TTC549 (cell line): ENCODE measurements at regions not wholly inside any gene's neighbourhood (a gene's known extent, or its start where the extent isn't known, plus 50 kb on each side); places are given as distances from the start of the nearest gene placed in this dataset.
"Not testable (repeated sequence)": the region's sequence is repeated elsewhere in the genome, so short reads cannot be mapped to it uniquely, and the experiment has no call there.

Experiments used
- FAIRE-seq: peaks from 2 replicates; lab custom pipeline; 2012; peaks lifted over from hg19 to GRCh38; lab: Jason Lieb, UNC

DNA sequence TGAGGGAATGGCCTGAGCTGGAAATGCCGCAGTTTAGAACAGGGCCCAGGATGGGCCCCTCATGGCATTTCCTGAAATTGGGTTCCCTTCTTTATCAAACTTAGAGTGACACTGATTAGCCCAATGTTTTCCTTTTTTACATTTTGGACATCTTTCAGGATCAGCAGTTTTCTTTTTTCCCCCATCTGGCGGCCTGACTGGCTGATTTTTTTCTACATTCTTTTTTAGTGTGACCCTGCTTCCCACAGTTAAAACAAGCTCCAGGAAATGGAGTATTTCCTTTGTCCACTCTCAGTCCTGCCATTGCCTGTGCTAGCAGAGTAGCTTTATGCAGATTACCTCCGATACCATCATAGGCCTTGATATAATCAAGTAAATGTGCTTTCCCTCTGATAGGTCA, 185.8 kb upstream of the IGF1 start:
- not testable (repeated sequence) for FAIRE-seq

DNA sequence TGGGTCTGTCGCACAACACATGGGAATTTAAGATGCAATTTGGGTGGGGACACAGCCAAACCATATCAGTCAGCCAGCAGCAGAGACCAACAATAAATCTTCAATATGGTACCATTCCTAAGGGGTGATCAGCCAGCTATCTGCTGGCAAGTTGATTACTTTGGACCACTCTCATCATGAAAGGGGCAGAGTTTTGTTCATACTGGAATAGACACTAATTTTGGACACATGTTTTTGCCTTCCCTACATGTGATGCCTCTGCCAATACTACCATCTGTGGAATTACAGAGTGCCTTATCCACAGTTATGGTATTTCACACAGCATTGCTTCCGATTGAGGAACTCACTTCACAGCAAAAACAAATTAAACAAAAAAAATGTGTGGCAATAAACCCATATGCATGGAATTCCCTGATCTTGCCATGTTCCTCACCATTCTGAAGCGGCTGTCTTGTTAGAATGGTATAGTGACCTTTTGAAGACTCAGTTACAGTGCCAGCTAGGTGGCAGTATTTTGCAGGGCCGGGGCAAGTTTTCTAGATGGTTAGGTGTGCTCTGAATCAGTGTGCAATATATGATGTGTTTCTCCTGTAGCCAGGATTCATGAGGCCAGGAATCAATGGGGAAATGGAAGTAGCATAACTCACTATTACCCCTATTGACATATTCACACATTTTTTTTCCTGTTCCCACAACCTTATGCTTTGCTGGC, 179.0 kb upstream of the IGF1 start:
- FAIRE-seq = no peak

DNA sequence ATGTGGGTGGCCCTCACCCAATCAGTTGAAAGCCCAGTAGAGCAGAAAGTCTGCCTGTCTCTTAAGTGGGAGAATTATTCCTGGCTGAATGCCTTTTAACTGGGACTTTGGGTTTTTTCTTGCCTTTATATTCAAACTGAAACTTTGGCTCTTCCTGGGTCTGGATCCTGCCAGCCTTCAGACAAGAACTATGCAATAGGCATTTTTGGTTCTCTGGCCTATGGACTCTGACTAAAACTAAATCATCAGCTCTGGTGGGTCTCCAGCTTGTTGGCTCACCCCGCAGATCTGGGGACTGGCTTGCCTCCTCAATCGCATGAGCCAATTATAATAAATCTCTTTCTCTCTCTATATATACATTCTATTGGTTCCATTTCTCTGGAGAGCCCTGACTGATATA, 173.0 kb upstream of the IGF1 start:
- FAIRE-seq = no peak

DNA sequence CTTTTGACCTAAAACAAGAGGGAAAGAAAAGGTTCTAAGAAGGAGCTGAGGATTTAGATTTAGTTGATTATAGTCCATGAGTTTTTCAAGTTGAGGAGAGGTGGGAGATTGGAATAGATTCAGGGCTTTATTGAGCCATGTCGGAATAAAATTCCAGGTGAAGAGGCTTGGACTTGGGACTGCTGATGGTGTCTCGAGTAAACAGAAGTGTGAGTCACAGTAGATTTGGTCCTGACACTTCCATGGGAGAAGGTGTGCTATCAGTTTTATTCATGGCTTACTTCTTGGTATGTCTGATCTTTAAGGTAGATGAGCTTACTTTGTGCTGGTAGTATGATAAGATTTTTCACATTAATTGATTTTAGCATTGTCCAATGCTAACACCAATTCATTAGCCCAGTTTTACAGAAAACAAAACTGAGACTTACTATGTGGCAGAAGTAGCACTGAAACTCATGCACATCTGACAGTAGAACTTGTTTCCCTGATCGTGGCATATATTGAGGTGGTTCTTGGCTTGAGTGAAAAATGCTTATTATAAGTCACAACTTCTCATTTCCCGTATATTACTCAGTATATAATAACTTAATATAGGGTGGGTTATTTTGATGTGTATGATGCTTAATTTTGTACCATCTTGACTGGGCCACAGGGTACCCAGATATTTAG, 172.4 kb upstream of the IGF1 start:
- FAIRE-seq = no peak

DNA sequence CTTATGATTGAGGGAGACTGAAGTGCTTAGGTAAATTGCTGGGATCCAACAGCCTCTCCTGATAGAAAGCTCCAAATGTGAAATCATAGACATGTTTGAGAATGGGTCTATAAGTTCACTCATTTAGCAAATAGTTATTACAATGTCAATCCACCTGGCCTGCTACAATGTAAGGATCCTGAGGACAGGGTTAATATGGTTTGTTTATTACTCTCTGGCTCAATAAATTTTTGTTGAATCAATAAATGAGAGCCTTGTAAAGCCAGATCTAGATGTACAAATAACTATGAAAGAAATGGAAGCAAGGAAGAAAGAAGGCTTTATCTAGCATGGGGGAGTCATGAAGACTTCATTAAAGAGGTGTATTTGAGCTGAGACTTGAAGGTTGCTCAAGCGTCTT, 165.6 kb upstream of the IGF1 start:
- no peak for FAIRE-seq

DNA sequence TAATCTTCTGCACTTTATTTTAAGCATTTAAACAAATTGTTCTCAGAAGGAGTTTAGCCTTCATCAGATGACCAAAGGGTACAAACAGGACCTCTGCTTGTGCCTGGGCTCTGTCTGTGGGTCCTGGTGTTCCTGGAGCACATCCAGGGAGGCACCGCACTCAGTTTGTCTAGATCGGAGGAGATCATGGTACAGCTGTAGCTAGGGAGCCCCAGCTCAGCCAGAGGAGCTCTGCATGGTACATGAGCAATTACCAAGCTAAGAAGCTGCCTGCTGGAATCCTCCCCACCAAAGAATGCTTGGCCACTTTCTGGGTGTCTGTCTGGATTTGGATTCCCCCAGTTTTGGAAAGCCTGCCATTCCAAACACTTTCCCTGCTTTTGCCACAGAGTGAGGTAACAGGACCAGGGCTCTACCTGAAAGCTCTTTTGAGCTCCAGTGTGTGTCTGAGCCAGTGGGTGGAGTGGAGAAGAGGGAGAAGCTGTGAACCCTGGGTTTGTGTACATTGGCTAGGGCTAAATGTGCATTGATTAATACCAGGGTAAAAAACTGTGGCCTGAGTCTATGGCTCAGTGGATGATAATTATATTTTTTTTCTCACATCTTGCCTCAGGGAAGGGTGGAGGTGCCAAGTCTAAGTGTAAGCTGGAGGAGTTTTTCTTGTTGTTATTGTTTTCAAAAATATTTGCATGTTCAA, 163.7 kb upstream of the IGF1 start:
- no peak for FAIRE-seq

DNA sequence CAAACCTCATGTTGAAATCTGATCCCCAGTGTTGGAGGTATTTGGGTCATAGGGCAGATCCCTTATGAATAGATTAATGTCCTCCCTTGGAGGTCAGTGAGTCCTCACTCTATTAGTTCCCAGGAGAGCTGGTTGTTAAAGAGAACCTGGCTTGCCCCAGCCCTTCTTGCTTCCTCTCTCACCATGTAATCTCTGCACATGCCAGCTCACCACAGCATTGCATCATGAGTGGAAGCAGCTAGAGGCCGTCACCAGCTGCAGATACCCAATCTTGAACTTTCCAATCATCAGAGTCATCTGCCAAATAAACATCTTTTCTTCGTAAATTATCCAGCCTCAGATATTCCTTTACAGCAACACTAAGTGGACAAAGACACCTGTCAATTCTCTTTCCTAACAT, 161.8 kb upstream of the IGF1 start:
- FAIRE-seq = no peak

DNA sequence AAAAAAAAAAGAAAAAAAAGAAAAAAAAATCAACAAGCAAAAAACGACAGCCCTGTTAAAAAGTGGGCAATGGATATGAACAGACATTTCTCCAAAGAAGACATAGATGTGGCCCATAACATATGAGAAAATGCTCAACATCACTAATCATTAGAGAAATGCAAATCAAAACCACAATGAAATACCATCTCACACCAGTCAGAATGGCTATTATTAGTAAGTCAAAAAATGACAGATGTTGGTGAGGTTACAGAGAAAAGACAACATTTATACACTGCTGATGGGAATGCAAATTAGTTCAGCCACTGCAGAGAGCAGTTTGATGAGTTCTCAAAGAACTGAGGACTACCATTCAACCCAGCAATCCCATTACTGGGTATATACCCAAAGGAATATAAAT, 160.3 kb upstream of the IGF1 start:
- FAIRE-seq = not testable (repeated sequence)

DNA sequence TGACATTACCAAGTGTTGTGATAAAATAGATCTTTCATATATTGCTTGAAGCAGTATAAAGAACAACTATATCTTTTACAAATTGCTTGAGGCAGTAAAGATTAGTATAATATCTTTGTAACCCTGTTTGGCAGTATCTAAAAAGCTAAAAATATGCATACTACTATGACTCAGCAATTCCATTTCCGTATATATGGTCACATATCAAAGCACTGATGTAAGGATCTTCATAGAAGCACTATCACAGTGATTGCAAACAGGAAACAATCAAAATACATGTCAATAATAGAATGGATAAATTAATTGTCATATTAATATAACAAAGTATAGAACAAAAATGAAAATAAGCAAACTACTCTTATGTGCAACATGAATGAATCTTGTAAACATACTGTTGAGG, 158.4 kb upstream of the IGF1 start:
- no peak for FAIRE-seq

DNA sequence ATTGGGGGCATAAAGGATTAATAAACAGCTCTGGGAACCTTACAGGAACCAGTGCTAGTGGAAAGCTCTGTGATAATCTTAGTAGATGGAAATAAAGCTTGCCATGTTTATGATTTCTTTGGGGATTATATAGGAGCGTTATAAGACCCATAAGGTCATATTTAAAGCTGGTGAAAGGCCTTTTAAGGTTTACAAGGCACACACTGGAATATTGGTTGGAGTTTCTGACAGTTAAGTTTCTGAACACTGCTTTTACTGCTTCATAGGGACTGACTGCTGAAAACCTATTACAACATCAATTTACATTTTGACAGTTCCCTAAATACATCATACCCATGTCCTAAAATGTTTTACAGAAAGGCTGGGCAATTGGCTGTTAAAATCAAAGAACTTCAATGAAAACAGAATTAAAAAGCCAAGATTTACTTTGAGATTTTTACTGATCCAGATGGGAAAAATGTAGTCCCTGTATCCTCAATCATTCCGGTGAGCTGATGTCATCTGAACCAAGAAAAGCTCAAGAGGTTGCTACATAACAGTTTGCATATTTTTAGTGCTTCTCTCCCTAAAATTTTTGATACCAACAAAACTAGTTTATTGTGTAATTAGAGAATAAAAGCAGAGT, 153.7 kb upstream of the IGF1 start:
- FAIRE-seq = no peak

DNA sequence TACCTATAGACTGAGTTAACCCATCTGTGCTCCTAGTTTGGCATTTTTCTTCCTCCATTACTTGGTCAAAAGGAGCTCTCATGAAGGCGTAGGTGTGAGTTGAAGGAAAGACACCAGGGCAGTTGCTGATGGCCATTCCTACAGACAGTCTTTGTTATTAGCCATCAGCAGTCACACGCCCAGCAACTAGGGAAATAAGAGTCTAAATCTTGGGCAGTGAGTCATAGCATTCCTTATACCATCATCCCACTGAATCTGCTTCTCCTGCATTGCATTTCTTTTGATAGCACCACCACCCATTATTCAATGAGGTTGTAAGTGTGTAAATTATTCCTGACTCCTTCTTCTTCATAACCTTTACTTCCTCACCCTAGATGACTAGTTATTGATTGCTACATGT, 150.9 kb upstream of the IGF1 start:
- no peak for FAIRE-seq

DNA sequence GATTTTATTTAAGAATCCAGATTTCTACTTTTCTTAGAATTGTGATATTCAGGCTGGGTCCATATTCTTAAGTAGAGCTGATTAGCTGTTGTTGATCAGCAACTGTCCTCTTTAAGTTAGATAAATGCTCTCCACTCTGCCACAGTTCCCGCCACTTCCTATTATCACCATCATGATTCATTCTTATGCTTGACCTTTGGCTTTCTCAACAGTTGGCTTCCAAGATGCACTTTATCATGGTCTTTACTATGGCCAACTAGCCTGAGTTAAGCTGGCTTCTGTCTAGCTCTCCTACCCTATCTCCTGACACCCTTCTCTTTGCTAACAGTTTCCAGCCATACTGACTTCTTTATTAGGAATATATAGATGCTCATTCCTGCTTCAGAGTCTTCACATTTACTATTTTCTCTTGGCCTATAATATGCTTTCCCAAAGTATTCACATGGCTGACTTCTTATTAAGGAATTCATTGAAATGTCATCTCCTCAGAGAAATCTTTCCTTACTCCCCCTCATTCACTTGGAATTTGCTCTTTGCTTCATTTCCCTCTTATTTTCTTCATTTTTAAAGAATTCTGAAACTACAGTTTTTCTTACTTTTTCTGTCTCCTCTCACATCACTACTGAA, 149.0 kb upstream of the IGF1 start:
- no peak for FAIRE-seq

DNA sequence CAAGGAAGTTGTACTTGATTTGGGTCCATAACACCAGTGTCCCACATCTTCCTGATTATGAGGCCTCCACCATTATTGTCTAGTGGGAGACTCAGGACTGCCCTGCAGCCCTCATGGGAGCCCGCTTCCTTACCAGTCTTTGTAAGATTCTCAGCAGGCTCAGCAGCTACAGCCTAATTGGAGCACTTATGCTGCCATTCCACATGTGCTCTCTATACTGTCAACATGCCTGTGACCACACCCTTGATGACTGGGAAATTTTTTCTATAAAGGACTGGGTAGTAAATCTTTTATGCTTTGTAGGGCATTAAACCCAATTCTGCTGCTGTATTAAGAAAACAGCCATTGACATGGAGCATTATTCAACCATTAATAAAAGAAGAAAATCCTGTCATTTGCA, 145.5 kb upstream of the IGF1 start:
- no peak for FAIRE-seq

DNA sequence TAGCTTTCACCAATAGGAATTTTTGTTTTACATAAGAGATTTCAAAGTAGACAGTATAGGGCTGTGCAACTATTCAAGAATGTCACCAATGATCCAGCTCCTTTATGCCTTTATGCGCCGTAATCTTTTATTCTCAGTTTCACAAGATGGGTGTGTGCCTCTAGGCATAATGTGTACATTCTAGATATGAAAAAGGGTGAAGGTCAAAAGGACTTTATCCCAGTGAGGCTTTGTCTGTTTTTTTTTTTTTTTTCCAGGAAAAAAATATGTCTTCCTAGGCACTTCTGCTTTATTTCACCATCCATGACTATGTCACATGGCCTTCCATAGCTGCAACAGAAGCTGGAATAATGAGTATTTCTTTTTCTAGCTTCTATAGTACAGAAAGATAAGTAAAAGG, 142.3 kb upstream of the IGF1 start:
- no peak for FAIRE-seq

DNA sequence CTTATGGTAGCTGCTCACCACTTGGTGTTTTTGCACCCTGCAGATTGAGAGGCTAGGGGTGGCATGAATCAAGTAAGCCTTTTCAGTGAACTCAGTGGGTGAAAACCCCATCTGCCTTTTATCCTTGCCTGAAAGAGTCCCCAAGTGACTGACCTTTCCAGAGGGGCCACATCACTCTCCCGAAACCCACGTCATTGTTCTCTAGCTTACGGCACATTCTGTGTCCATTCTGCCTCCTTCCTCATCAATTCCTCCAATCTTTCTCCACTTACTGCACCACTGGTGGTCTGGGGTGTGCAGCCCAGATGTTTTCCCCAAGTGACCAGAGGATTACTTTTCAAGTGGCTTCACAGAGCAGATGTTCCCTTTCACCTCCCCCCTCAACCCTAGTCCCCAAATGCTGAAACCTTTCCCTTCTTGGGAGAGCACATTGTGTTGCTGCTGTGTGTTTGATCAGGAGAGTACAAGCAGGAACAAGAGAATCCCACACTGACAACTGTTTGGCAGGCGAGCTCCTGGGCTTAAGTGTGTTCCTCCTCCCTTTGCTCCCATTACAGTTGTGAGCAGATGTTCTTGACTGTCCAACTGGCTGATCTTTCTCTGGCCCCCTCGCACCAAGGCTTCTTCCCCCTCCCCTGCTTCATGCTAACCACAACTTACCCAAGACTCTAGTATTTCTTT, 138.0 kb upstream of the IGF1 start:
- FAIRE-seq = no peak

DNA sequence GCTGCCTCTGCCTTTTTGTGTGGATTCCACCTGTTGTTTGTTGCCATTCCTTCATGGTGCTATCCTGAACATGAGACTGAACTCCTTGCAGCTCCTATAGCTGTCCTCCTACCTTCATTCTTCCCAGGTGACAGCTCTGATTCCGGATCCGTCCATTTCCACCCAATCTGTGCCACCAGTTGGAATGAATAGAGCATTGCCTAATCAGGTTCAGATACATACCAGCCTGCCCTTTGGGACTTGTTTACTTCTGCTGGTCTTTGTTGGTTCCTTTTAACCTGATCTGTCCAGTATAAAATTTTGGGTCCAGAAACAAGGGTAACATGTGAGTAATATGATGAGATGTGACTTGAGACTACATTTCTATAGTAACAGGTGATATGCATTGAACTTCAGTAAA, 136.3 kb upstream of the IGF1 start:
- FAIRE-seq = no peak

DNA sequence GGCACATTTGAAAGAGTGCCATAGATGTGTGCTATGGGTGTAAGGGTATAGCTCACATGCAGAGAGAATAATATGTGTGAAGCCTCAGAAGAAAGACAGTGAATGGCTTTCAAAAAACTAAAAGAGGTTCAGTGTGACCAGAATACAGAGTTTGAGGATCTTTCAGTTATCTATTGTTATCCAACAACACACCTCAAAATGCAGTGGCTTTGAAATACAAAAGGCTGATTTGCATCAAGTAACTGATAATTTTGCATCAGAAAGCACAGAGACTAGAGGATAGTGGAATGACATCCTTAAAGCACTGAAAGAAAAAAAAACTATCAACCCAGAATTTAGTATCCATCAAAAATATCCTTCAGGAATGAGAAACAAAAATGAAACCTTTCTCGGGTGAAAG, 131.6 kb upstream of the IGF1 start:
- FAIRE-seq = no peak

DNA sequence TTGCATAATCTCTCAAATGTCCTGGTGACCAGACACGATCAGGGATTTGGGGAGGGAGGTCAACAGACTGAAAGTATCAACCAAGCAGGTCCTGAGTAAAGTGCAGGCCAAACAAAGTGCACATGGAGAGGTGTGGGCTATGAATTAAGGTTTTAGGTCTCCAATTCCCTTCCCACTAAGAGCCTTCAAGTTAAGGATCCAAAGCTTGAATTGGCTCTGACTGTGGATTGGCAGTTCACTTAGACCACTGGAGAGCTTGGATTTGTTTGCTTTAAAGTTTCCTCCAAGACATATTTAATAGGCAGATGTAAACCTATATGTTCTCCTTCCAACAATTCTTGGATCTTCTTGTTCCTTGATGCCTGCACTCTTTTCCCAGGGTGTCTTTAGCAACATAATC, 129.6 kb upstream of the IGF1 start:
- no peak for FAIRE-seq

DNA sequence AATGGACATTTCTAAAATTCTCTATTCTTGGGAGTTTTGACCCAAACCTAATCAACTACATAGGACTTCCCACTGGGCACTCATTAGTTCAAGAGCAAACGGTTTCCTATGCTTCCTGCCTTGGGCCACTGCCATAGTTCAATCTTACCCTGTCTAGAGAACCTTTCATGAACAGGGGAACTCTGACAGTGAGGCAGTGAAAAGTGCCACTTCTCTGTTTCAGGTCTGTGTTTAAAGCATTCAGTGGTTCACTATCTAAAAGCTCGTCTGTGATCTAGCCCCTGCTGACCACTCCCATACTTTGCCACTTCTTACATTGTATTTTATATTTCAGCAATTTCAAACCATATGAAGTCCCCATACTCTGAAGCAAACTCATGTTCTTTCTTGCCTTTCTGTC, 122.7 kb upstream of the IGF1 start:
- FAIRE-seq = no peak

DNA sequence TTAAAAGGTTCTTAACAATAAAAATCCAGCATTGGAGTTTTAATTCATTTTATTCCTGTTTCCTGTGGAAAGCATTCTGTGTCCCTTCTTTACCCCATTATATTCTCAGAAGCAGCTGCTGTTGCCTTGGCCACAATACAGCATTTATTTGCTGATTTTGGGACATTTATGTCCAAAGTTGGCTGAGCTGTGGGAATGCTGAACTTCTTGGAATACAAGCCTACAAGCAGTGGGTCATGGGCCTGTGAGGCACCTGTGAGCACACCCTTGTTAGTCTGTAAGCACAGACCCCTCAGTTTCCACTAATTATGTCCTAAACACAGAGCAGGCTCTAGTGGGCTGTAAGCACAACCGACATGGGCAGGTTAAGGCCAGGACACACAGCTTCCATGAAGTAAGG, 122.2 kb upstream of the IGF1 start:
- no peak for FAIRE-seq

DNA sequence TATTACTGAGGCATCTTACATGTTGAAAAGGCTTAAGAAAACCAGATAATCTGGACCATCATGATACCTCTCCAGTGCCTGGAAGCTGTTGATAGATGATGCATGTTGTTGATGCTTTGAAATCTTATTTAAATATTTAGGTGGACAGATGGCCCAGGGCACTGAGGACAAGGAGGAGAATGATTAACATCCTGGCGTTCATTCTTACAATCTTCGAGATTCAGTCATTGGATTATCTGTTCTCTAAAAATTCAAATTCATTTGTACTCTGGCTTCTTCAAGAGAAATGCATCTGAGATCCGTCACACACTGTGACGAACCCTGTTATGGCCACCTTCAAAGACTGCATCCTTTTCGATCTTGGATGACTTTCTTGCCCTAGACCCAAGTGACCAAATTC, 121.3 kb upstream of the IGF1 start:
- no peak for FAIRE-seq

DNA sequence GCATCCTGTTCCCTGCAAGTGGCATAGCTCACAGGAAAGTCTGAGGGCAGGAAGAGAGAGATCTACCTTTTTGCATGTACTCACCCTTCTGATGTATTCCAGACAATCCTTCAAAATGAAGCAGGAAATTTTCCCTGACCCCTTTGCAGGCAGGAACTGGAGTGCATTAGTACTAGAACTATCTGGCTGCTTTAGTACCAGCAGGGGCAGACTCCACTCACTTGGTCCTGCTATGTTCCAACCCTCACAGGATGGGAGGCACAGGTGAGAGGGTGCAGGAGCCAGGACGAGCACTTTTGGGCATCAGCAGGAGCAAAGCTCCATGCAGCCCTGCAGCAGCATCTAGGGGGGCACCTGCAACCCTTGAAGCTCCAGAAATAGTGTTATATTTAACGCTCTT, 116.3 kb upstream of the IGF1 start:
- FAIRE-seq = no peak
